ENCODE measurements at regions not wholly inside any gene's neighbourhood (a gene's known extent, or its start where the extent isn't known, plus 50 kb on each side); places are given as distances from the start of the nearest gene placed in this dataset.

DNA sequence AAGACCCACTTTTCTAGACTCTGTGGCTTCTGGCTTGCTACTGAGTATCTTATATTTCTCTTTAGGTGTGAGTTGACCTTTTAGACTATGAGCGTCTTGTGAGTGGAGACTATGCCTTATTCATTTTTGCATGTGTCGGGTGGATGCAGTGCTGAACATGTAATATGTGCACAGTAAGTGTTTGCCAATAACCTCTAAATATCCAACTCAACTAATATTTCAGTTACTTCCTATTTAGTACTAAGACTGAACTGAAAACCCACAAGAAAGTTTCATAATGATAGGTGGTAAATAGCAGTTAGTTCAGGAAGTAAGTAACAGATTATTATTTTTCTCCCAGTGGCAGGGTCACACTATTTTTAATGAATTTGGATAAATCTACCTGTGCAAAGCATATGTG, 269.3 kb downstream of the KCNRG start:
- TF ChIP-seq RARB (CRISPR knock-in tag; IDR thresholded peaks at IDR 0.05): no peak
- no peak for TF ChIP-seq TOX (CRISPR knock-in tag; IDR thresholded peaks at IDR 0.05; ENCODE audit: borderline replicate concordance)
- TF ChIP-seq ARNTL (CRISPR knock-in tag; IDR thresholded peaks at IDR 0.05; ENCODE audit: borderline replicate concordance, low read depth): no peak
- TF ChIP-seq, protein P1, sequence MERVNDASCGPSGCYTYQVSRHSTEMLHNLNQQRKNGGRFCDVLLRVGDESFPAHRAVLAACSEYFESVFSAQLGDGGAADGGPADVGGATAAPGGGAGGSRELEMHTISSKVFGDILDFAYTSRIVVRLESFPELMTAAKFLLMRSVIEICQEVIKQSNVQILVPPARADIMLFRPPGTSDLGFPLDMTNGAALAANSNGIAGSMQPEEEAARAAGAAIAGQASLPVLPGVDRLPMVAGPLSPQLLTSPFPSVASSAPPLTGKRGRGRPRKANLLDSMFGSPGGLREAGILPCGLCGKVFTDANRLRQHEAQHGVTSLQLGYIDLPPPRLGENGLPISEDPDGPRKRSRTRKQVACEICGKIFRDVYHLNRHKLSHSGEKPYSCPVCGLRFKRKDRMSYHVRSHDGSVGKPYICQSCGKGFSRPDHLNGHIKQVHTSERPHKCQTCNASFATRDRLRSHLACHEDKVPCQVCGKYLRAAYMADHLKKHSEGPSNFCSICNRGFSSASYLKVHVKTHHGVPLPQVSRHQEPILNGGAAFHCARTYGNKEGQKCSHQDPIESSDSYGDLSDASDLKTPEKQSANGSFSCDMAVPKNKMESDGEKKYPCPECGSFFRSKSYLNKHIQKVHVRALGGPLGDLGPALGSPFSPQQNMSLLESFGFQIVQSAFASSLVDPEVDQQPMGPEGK (CRISPR knock-in tag; IDR thresholded peaks at IDR 0.05; ENCODE audit: borderline replicate concordance): no peak
- TF ChIP-seq ZNF70 (CRISPR knock-in tag; IDR thresholded peaks at IDR 0.05): no peak
- no peak for TF ChIP-seq ZC3H10 (CRISPR knock-in tag; IDR thresholded peaks at IDR 0.05)
- no peak for TF ChIP-seq OSR1 (CRISPR knock-in tag; IDR thresholded peaks at IDR 0.05)
- TF ChIP-seq, protein P2, sequence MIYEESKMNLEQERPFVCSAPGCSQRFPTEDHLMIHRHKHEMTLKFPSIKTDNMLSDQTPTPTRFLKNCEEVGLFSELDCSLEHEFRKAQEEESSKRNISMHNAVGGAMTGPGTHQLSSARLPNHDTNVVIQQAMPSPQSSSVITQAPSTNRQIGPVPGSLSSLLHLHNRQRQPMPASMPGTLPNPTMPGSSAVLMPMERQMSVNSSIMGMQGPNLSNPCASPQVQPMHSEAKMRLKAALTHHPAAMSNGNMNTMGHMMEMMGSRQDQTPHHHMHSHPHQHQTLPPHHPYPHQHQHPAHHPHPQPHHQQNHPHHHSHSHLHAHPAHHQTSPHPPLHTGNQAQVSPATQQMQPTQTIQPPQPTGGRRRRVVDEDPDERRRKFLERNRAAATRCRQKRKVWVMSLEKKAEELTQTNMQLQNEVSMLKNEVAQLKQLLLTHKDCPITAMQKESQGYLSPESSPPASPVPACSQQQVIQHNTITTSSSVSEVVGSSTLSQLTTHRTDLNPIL (CRISPR knock-in tag; IDR thresholded peaks at IDR 0.05; ENCODE audit: low read depth): no peak
- TF ChIP-seq ZFP3 (CRISPR knock-in tag; IDR thresholded peaks at IDR 0.05): no peak
- TF ChIP-seq TCF4 (CRISPR knock-in tag; IDR thresholded peaks at IDR 0.05; ENCODE audit: borderline replicate concordance): no peak
- no peak for TF ChIP-seq CSDC2 (CRISPR knock-in tag; IDR thresholded peaks at IDR 0.05)
- TF ChIP-seq ESRRG (CRISPR knock-in tag; IDR thresholded peaks at IDR 0.05): no peak
- no peak for TF ChIP-seq ZNF8 (CRISPR knock-in tag; IDR thresholded peaks at IDR 0.05)

Data from SK-N-SH treated with all-trans-retinoic acid at 6 μM for 48 hours (cell line).